Thyroid gland (tissue), 4 donors: ENCODE measurements at regions not wholly inside any gene's neighbourhood (a gene's known extent, or its start where the extent isn't known, plus 50 kb on each side); places are given as distances from the start of the nearest gene placed in this dataset.

Source experiments
- CTCF ChIP-seq, 6 experiments: fragments of 200-600 bp in 3 of 6; fragments of 450-650 bp in 3 of 6; sonication (generic) in 3 of 6; IDR thresholded peaks; one replicate each; pipeline ENCODE4 v1.5.1; 2016 to 2019; ENCODE audit warnings: antibody characterized with exemption in 6 of 6, mild to moderate bottlenecking in 2 of 6, inconsistent platforms in 1 of 6, moderate library complexity in 1 of 6
- POLR2A ChIP-seq, 2 donors: fragments of 450-650 bp; IDR thresholded peaks; one replicate each; pipeline ENCODE4 v1.6.1; 2017; ENCODE audit warnings: antibody characterized with exemption in 2 of 2, mild to moderate bottlenecking in 2 of 2, moderate library complexity in 1 of 2

DNA sequence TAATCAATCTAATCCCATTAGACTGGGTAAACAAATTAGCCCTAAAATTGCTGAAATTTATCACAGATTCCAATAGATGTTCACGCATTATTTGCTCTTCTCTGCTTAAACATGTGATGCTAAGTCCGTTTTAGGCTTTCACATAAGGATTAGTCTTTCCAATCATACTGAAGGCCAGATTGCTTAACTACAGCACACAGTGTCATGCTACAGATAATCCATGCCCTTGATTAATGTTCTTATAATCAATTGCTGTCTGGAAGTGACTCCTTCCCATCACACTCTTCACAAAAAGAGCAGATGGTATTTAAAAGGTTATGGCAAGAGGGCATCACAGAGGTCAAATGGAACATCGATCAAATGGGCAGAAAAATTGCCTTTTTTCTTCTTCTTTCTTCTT lies 471.5 kb upstream of the ROBO1 start:
- no peak for TF ChIP-seq POLR2A (IDR thresholded peaks at IDR 0.05)
- TF ChIP-seq CTCF (IDR thresholded peaks at IDR 0.05), result no peak
